Thymus (tissue), 11 donors: ENCODE measurements at regions not wholly inside any gene's neighbourhood (a gene's known extent, or its start where the extent isn't known, plus 50 kb on each side); places are given as distances from the start of the nearest gene placed in this dataset.

Experiments
- DNase-seq, 9 donors: peaks; one replicate each; pipeline ENCODE4 v3.0.0-alpha.2; 2013; ENCODE audit warnings: low spot score in 9 of 9, low read depth in 6 of 9, missing footprints in 1 of 9
- H3K27ac ChIP-seq, 2 donors: one replicate each; pipeline ENCODE4 v1.5.1; 2013; ENCODE audit warnings: control low read depth in 1 of 2, low read depth in 1 of 2, low read length in 1 of 2, mild to moderate bottlenecking in 1 of 2, moderate library complexity in 1 of 2
- H3K27me3 ChIP-seq, 2 donors: one replicate each; pipeline ENCODE4 v1.5.1; 2013; ENCODE audit warnings: low read length in 1 of 2; ENCODE audit not compliant: control insufficient read depth in 2 of 2, insufficient read depth in 1 of 2
- H3K36me3 ChIP-seq, 2 donors: one replicate each; pipeline ENCODE4 v1.5.1; 2013; ENCODE audit warnings: low read length in 1 of 2, mild to moderate bottlenecking in 1 of 2, moderate library complexity in 1 of 2; ENCODE audit not compliant: control insufficient read depth in 2 of 2, insufficient read depth in 2 of 2
- H3K4me1 ChIP-seq, 2 donors: one replicate each; pipeline ENCODE4 v1.5.1; 2013; ENCODE audit warnings: low read length in 2 of 2; ENCODE audit not compliant: control insufficient read depth in 2 of 2, insufficient read depth in 2 of 2
- H3K4me3 ChIP-seq, 2 donors: one replicate each; pipeline ENCODE4 v1.5.1; 2013; ENCODE audit warnings: low read length in 2 of 2, control low read depth in 1 of 2, mild to moderate bottlenecking in 1 of 2
- H3K9me3 ChIP-seq, 2 donors: one replicate each; pipeline ENCODE4 v1.5.1; 2013; ENCODE audit warnings: low read length in 1 of 2, mild to moderate bottlenecking in 1 of 2; ENCODE audit not compliant: control insufficient read depth in 2 of 2, insufficient read depth in 1 of 2
- WGBS: extraction: QIAGEN DNeasy Blood & Tissue Kit; methylation state at CpG from one replicate; pipeline ENCODE4 v1.1.7; 2013; 5-methylcytosine and 5-hydroxymethylcytosine counted together
- donor health status: healthy.

DNA sequence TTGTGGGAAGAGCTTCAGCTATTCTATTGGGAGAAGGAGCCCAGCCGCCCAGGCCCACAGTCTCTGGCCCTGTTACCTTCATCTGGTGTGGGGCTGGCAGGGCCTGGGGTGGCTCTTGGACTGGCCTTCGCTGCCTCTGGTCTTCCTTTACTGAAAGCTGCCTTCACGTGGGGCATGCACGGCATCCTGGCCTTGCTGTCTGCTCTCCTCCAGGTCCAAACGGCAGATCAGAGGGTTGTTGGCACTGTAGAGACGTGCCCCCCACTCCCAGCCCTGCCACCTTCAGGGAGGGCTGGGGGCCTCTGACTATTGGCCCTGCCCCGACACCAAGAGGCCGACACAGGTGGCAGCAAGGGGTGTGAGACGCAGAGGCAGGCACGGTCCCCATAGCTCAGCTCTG is 291.3 kb upstream of the IRX1 start:
- Histone ChIP-seq H3K36me3 (no peaks in the 10 kb centered on the region), H3K27ac (no peak overlapping the region), H3K4me3 (no peak overlapping the region), H3K9me3 (no peaks in the 10 kb centered on the region), H3K27me3 (peaks cover 0 to 6% of the 10 kb centered on the region in 2 donors), H3K4me1 (no peaks in the 10 kb centered on the region)
- 88% methylated on average over 10 of the region's 10 CpGs for WGBS
- no peak for DNase-seq

GRCh38 chr5:3303777-3304176 is 291.9 kb upstream of the IRX1 start:
- Histone ChIP-seq H3K9me3 (no peaks in the 10 kb centered on the region), H3K36me3 (no peaks in the 10 kb centered on the region), H3K4me1 (no peaks in the 10 kb centered on the region), H3K27ac (no peak overlapping the region), H3K27me3 (peaks cover 0 to 6% of the 10 kb centered on the region in 2 donors), H3K4me3 (no peak overlapping the region)
- no peak for DNase-seq
- WGBS, result 50% methylated on average over 3 of the region's 3 CpGs

- Histone ChIP-seq H3K4me3 (no peak overlapping the region), H3K4me1 (no peaks in the 10 kb centered on the region), H3K36me3 (no peaks in the 10 kb centered on the region), H3K27ac (no peak overlapping the region), H3K27me3 (peaks cover 0 to 6% of the 10 kb centered on the region in 2 donors), H3K9me3 (no peaks in the 10 kb centered on the region)
- WGBS, result 67% methylated on average over 1 of the region's 1 CpG
- no peak for DNase-seq
Observed at GRCh38 chr5:3302228-3302627, 293.4 kb upstream of the IRX1 start.

DNA sequence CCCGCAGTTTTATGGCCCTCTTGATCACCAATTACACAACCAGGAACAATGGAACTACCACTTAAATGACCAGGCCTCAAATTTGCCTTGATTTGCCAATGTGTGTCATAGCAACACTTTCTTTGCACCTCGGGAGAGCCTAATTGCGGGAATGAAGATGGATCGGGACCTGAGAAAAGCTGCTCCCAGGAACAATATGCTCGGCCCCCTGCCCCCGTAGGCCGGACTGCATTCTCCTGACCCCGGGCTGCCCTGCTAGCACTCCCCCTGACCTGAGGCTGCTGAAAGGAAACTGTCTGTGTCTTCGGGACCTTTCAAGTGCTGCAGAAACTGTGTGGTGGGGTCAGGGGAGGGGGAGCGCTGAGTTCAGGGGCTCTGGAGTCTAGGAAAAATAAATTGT is 294.3 kb upstream of the IRX1 start:
- 30% methylated on average over 10 of the region's 10 CpGs for WGBS
- H3K4me3 ChIP-seq, result no peak overlapping the region
- no peak for DNase-seq
- no peaks in the 10 kb centered on the region for H3K4me1 ChIP-seq
- peaks cover 0 to 6% of the 10 kb centered on the region in 2 donors for H3K27me3 ChIP-seq
- no peaks in the 10 kb centered on the region for H3K9me3 ChIP-seq
- H3K27ac ChIP-seq, result no peak overlapping the region
- no peaks in the 10 kb centered on the region for H3K36me3 ChIP-seq

DNA sequence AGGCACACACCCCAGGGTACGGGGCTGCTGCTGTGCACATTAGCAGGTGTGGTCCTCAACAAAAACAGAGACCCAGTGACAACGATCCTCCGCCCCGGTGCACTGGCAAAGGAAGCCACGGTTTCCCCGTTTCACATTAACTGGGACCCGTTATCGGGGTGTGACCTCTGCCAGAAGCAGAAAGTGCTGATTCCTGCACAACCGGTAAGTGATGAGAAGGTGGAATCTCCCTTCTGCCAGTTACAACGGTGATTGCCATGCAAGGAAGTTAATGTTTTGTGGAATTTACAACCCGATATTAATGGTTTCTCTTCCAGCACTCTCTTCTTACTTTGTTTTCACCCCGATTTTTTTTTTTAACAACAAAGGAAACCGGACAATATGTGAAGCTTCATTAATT is 294.9 kb upstream of the IRX1 start:
- 71% methylated on average over 13 of the region's 13 CpGs for WGBS
- Histone ChIP-seq H3K27me3 (peaks cover 0 to 6% of the 10 kb centered on the region in 2 donors), H3K36me3 (no peaks in the 10 kb centered on the region)

DNA sequence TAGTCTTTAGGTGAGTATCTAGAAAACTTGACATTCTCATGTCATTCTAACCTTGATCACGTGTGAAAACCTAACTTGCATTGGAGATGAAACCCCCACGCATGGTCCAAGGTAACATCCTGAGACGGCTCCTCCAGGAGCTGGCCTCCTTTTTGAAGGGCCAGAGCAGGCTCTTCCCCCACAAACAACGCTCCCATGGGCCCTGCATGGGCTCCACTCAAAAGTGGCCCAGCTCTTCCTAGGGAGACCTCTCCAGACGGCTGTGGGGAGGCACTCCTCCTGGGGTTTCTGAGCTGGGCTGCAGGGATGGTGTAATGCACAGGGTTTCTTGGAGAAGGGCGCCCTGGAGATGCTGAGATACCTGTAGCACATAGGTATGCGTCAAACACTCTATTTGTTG is 296.2 kb upstream of the IRX1 start:
- peaks cover 0 to 6% of the 10 kb centered on the region in 2 donors for H3K27me3 ChIP-seq
- H3K36me3 ChIP-seq, result no peaks in the 10 kb centered on the region
- no peaks in the 10 kb centered on the region for H3K4me1 ChIP-seq
- WGBS, result 80% methylated on average over 7 of the region's 7 CpGs
- H3K27ac ChIP-seq, result no peak overlapping the region
- no peaks in the 10 kb centered on the region for H3K9me3 ChIP-seq
- no peak for DNase-seq
- H3K4me3 ChIP-seq, result no peak overlapping the region

More for the DNA sequence above, 294.9 kb upstream of the IRX1 start:
- no peaks in the 10 kb centered on the region for H3K4me1 ChIP-seq
- DNase-seq, result no peak
- no peaks in the 10 kb centered on the region for H3K9me3 ChIP-seq
- no peak overlapping the region for H3K4me3 ChIP-seq
- no peak overlapping the region for H3K27ac ChIP-seq

DNA sequence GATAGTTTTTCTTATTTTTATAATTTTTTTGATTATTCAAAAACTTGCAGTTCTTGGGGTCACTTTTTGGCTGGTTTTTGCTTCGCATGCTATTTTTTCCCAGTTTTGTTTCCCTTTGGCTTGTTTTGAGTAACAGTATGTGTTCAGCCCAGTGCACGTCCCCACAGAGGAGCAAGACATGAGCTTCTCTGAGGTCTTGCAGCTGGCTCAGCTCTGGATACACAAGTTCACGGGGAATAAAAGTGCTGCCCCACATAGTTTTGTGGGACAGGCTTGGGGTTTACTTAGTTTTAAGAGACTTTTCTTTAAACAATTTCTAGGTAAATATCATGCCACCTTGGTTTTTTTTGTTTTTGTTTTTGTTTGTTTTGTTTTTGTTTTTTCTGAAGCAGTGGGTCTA is 297.8 kb upstream of the IRX1 start:
- WGBS, result 94% methylated on average over 3 of the region's 3 CpGs
- H3K9me3 ChIP-seq, result peaks cover 0 to 1% of the 10 kb centered on the region in 2 donors
- H3K27me3 ChIP-seq, result peaks cover 0 to 6% of the 10 kb centered on the region in 2 donors
- no peaks in the 10 kb centered on the region for H3K36me3 ChIP-seq
- H3K4me1 ChIP-seq, result no peaks in the 10 kb centered on the region
- DNase-seq, result no peak
- no peak overlapping the region for H3K27ac ChIP-seq
- H3K4me3 ChIP-seq, result no peak overlapping the region

DNA sequence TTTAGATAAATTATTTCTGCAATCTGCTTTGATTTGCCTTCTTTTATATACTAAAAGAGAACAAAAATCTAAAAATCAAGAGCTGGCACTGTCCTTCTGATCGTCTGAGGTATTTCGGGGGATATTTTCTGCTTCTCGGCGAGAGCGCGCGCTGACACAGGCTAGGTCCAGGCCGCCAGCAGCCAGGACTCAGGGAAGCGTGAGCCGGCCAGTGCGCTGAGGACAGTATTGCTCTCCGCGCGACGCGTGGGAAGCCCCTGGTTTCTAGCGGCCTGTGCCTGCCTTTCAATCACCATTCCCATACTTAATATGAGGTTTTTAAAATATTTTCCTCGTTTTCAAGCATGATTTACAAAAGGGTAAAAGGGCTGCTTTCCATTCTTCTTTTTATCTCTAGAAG is 307.3 kb upstream of the IRX1 start:
- Histone ChIP-seq H3K4me3 (no peak overlapping the region), H3K9me3 (no peaks in the 10 kb centered on the region), H3K36me3 (no peaks in the 10 kb centered on the region), H3K27ac (no peak overlapping the region), H3K4me1 (no peaks in the 10 kb centered on the region), H3K27me3 (no peaks in the 10 kb centered on the region)
- WGBS, result 95% methylated on average over 18 of the region's 18 CpGs
- no peak for DNase-seq

- DNase-seq, result no peak
Observed at GRCh38 chr5:3287516-3287915, 308.1 kb upstream of the IRX1 start.

DNA sequence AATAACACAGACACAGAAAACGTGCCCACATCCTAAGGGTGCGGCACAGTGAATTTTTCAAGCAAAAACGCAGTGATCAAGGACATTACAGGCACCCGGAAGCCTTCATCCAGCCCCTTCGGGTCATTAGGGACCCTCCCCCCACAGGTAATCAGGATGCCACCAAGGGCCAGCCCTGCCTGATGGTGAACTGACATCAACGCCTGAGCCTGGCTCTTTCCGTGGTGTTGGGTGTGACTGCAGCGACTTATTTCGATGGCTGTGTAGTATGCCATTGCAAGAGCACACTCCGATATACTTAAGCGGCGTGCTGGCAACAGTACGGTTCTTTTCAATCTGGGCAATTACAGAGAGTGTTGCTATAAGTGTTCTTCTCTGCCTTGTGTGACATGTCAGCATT is 310.0 kb upstream of the IRX1 start:
- Histone ChIP-seq H3K36me3 (no peaks in the 10 kb centered on the region), H3K9me3 (peaks cover 3 to 9% of the 10 kb centered on the region in 2 donors), H3K27ac (no peak overlapping the region), H3K27me3 (no peaks in the 10 kb centered on the region), H3K4me3 (no peak overlapping the region), H3K4me1 (no peaks in the 10 kb centered on the region)
- no peak for DNase-seq
- 88% methylated on average over 13 of the region's 13 CpGs for WGBS

More at GRCh38 chr5:3287516-3287915, 308.1 kb upstream of the IRX1 start:
- Histone ChIP-seq H3K27ac (no peak overlapping the region), H3K9me3 (peaks cover 2 to 5% of the 10 kb centered on the region in 2 donors), H3K4me1 (no peaks in the 10 kb centered on the region), H3K27me3 (no peaks in the 10 kb centered on the region), H3K36me3 (no peaks in the 10 kb centered on the region), H3K4me3 (no peak overlapping the region)
- 75% methylated on average over 9 of the region's 9 CpGs for WGBS
